Endodermal cell (in vitro differentiated cells): ENCODE measurements at regions not wholly inside any gene's neighbourhood (a gene's known extent, or its start where the extent isn't known, plus 50 kb on each side); places are given as distances from the start of the nearest gene placed in this dataset.

Source experiments
- DNase-seq: peaks from one replicate; pipeline ENCODE4 v3.0.0-alpha.2; 2017
- H3K27ac ChIP-seq: 2 replicates; pipeline ENCODE4 v1.5.1; 2013; ENCODE audit warnings: mild to moderate bottlenecking, low read depth, low read length, moderate library complexity
- H3K27me3 ChIP-seq: 2 replicates; pipeline ENCODE4 v1.6.1; 2013; ENCODE audit warnings: mild to moderate bottlenecking, low read length, moderate library complexity; ENCODE audit not compliant: insufficient read depth, control insufficient read depth, poor library complexity, severe bottlenecking
- H3K36me3 ChIP-seq: 2 replicates; pipeline ENCODE4 v1.7.0; 2013; ENCODE audit warnings: mild to moderate bottlenecking, low read length, moderate library complexity; ENCODE audit not compliant: control insufficient read depth, insufficient read depth
- H3K4me1 ChIP-seq: one replicate; pipeline ENCODE4 v1.7.0; 2013; ENCODE audit warnings: low read length; ENCODE audit not compliant: control insufficient read depth, insufficient read depth
- H3K4me3 ChIP-seq: 2 replicates; pipeline ENCODE4 v1.5.1; 2013; ENCODE audit warnings: mild to moderate bottlenecking, low read length, moderate library complexity
- H3K9ac ChIP-seq: 2 replicates; pipeline ENCODE4 v1.6.1; 2013; ENCODE audit warnings: mild to moderate bottlenecking, low read length, moderate library complexity; ENCODE audit not compliant: poor library complexity, severe bottlenecking; ENCODE audit errors: extremely low read depth
- H3K9me3 ChIP-seq: 2 replicates; pipeline ENCODE4 v1.6.1; 2013; ENCODE audit warnings: mild to moderate bottlenecking, low read length, moderate library complexity; ENCODE audit not compliant: control insufficient read depth
- H3K27ac Mint-ChIP-seq: 2 replicates; pipeline ENCODE4 v1.8.0; 2020; ENCODE audit warnings: mixed read lengths
- H3K27me3 Mint-ChIP-seq: 2 replicates; pipeline ENCODE4 v1.8.0; 2021; ENCODE audit warnings: mild to moderate bottlenecking, mixed read lengths; ENCODE audit not compliant: insufficient read depth
- H3K36me3 Mint-ChIP-seq: 2 replicates; pipeline ENCODE4 v1.8.0; 2020; ENCODE audit warnings: low read depth, mixed read lengths
- H3K4me1 Mint-ChIP-seq: 2 replicates; pipeline ENCODE4 v1.8.0; 2020; ENCODE audit warnings: mixed read lengths
- H3K4me3 Mint-ChIP-seq: 2 replicates; pipeline ENCODE4 v1.8.0; 2020; ENCODE audit warnings: mild to moderate bottlenecking, moderate library complexity, mixed read lengths
- H3K9me3 Mint-ChIP-seq: 2 replicates; pipeline ENCODE4 v1.8.0; 2020; ENCODE audit warnings: mild to moderate bottlenecking, mixed read lengths
- CTCF ChIP-seq: fragments of 200-600 bp; sonication (generic); conservative IDR thresholded peaks from 2 replicates; pipeline ENCODE4 v1.5.0; 2021; ENCODE audit warnings: antibody characterized with exemption, mild to moderate bottlenecking
- WGBS, 2 experiments: methylation state at CpG; one replicate each; pipeline versions ENCODE4 v1.1.5 to v1.1.7; 2013; ENCODE audit warnings: missing lambda C conversion rate in 2 of 2, mixed read lengths in 1 of 2; ENCODE audit not compliant: insufficient coverage in 1 of 2, insufficient read length in 1 of 2; 5-methylcytosine and 5-hydroxymethylcytosine counted together

- no peaks in the 10 kb centered on the region for H3K27me3 ChIP-seq
- Mint-ChIP-seq H3K9me3 (no peaks in the 10 kb centered on the region), H3K4me3 (no peak overlapping the region), H3K27ac (no peak overlapping the region), H3K27me3 (no peaks in the 10 kb centered on the region), H3K36me3 (no peaks in the 10 kb centered on the region), H3K4me1 (no peaks in the 10 kb centered on the region)
- H3K4me3 ChIP-seq = no peak overlapping the region
- DNase-seq = no peak
- no peaks in the 10 kb centered on the region for H3K4me1 ChIP-seq
- no peak overlapping the region for H3K9ac ChIP-seq
- H3K36me3 ChIP-seq = no peaks in the 10 kb centered on the region
- no peak overlapping the region for H3K27ac ChIP-seq
- WGBS, 2 experiments = 92 to 100% methylated on average over 2 of the region's 2 CpGs
- TF ChIP-seq CTCF = no peak
- H3K9me3 ChIP-seq = no peaks in the 10 kb centered on the region
These were observed 274.5 kb upstream of the LRTM1 start for GRCh38 chr3:55202326-55202725.

GRCh38 chr3:55201779-55202178 lies 273.9 kb upstream of the LRTM1 start:
- no peak for DNase-seq
- Mint-ChIP-seq H3K27me3 (no peaks in the 10 kb centered on the region), H3K4me3 (no peak overlapping the region), H3K9me3 (no peaks in the 10 kb centered on the region), H3K4me1 (no peaks in the 10 kb centered on the region), H3K27ac (no peak overlapping the region), H3K36me3 (no peaks in the 10 kb centered on the region)
- Histone ChIP-seq H3K27ac (no peak overlapping the region), H3K4me1 (no peaks in the 10 kb centered on the region), H3K27me3 (no peaks in the 10 kb centered on the region), H3K9ac (no peak overlapping the region), H3K36me3 (no peaks in the 10 kb centered on the region), H3K9me3 (no peaks in the 10 kb centered on the region), H3K4me3 (no peak overlapping the region)
- TF ChIP-seq CTCF = no peak
- WGBS, 2 experiments = 93 to 100% methylated on average over 4 to 7 of the region's 7 CpGs

GRCh38 chr3:55200906-55201305 lies 273.0 kb upstream of the LRTM1 start:
- no peak for TF ChIP-seq CTCF
- H3K4me3 Mint-ChIP-seq = no peak overlapping the region
- H3K4me1 Mint-ChIP-seq = no peaks in the 10 kb centered on the region
- no peaks in the 10 kb centered on the region for H3K9me3 Mint-ChIP-seq
- 92 to 100% methylated on average over 1 to 2 of the region's 2 CpGs for WGBS, 2 experiments
- no peak for DNase-seq
- Histone ChIP-seq H3K27me3 (no peaks in the 10 kb centered on the region), H3K9ac (no peak overlapping the region), H3K9me3 (no peaks in the 10 kb centered on the region), H3K4me1 (no peaks in the 10 kb centered on the region), H3K27ac (no peak overlapping the region), H3K4me3 (no peak overlapping the region), H3K36me3 (no peaks in the 10 kb centered on the region)
- H3K27ac Mint-ChIP-seq = no peak overlapping the region
- H3K36me3 Mint-ChIP-seq = no peaks in the 10 kb centered on the region
- H3K27me3 Mint-ChIP-seq = no peaks in the 10 kb centered on the region
